ENCODE measurements at regions not wholly inside any gene's neighbourhood (a gene's known extent, or its start where the extent isn't known, plus 50 kb on each side); places are given as distances from the start of the nearest gene placed in this dataset.

DNA sequence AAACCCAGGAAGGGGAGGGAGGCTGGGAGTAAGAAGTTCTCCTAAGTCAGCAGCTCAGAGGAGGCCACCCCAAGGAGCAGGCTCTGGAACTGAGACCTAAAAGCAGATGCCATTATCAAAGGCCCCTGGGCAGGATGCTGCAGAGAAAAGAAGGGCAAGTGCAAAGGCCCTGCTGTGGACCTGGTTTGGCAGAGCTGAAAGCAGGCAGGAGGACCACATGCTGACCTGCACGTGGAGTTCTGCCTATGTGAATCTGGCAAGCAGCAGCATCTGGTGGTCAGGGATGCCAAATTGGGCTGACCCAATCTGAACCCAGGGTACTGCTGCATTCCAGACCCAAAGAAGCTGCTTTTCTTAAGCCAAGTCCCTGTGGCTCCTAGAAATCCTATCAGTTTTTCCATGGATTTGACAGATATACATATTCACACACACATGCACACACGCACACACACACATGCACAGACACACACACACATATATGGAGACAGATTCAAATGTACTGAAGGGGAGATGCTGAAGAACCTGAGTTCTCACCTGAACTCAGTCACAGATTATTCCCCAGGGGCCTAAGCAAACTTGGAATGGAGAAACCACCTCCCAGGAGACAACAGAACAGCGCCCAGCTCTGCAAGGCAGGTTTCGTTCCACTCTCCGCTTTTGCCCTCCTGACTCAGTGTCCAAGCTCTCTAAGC, 119.9 kb downstream of the FOXA2 start:
- TF ChIP-seq, protein P1, sequence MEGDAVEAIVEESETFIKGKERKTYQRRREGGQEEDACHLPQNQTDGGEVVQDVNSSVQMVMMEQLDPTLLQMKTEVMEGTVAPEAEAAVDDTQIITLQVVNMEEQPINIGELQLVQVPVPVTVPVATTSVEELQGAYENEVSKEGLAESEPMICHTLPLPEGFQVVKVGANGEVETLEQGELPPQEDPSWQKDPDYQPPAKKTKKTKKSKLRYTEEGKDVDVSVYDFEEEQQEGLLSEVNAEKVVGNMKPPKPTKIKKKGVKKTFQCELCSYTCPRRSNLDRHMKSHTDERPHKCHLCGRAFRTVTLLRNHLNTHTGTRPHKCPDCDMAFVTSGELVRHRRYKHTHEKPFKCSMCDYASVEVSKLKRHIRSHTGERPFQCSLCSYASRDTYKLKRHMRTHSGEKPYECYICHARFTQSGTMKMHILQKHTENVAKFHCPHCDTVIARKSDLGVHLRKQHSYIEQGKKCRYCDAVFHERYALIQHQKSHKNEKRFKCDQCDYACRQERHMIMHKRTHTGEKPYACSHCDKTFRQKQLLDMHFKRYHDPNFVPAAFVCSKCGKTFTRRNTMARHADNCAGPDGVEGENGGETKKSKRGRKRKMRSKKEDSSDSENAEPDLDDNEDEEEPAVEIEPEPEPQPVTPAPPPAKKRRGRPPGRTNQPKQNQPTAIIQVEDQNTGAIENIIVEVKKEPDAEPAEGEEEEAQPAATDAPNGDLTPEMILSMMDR (IDR thresholded peaks at IDR 0.05), result no peak
- TF ChIP-seq POLR2A (IDR thresholded peaks at IDR 0.05) (no peak), POLR2AphosphoS5 (IDR thresholded peaks at IDR 0.05; ENCODE audit: insufficient read depth in 1 of 2, low read depth in 1 of 2) (no peak)

Data from vagina (tissue), 2 donors.